HCT116 (cell line): ENCODE measurements at regions not wholly inside any gene's neighbourhood (a gene's known extent, or its start where the extent isn't known, plus 50 kb on each side); places are given as distances from the start of the nearest gene placed in this dataset.

ENCODE experiments used
- ATF3 ChIP-seq: IDR thresholded peaks from 2 replicates; pipeline ENCODE4 v1.6.1; 2012
- CEBPB ChIP-seq: IDR thresholded peaks from 2 replicates; pipeline ENCODE4 v1.6.1; 2012; ENCODE audit warnings: low read depth
- ELF1 ChIP-seq: IDR thresholded peaks from 2 replicates; pipeline ENCODE4 v1.6.1; 2012; ENCODE audit warnings: low read depth, borderline replicate concordance
- EZH2 ChIP-seq: fragments of 200-600 bp; sonication (generic); IDR thresholded peaks from 2 replicates; pipeline ENCODE4 v1.6.1; 2017; ENCODE audit warnings: antibody characterized with exemption, mixed run types
- MAX ChIP-seq: IDR thresholded peaks from 2 replicates; pipeline ENCODE4 v1.6.1; 2012
- POLR2A ChIP-seq: IDR thresholded peaks from 2 replicates; pipeline ENCODE4 v1.7.0; 2011; ENCODE audit warnings: borderline replicate concordance; ENCODE audit not compliant: insufficient read depth, insufficient read length; ENCODE audit errors: extremely low read depth
- POLR2AphosphoS5 ChIP-seq: IDR thresholded peaks from 2 replicates; pipeline ENCODE4 v1.6.1; 2011; ENCODE audit warnings: mild to moderate bottlenecking, low read depth, low read length, moderate library complexity
- SP1 ChIP-seq: IDR thresholded peaks from 2 replicates; pipeline ENCODE4 v1.6.1; 2012; ENCODE audit warnings: low read depth
- TCF7L2 ChIP-seq: IDR thresholded peaks from 2 replicates; pipeline ENCODE4 v1.7.0; 2011; ENCODE audit warnings: borderline replicate concordance, inconsistent platforms; ENCODE audit not compliant: insufficient read depth, insufficient read length; ENCODE audit errors: extremely low read depth
- YY1 ChIP-seq: IDR thresholded peaks from 2 replicates; pipeline ENCODE4 v1.6.1; 2011; ENCODE audit warnings: low read length, low read depth, moderate library complexity, mild to moderate bottlenecking; ENCODE audit not compliant: insufficient replicate concordance; ENCODE audit errors: extremely low read depth
- ZFX ChIP-seq: fragments of 450-650 bp; IDR thresholded peaks from 2 replicates; pipeline ENCODE4 v1.6.1; 2017
- ZNF274 ChIP-seq: fragments of 200-500 bp; sonication (Bioruptor generic); IDR thresholded peaks from 2 replicates; pipeline ENCODE4 v1.6.1; 2014; ENCODE audit warnings: mild to moderate bottlenecking, low read depth, low read length, inconsistent platforms
- TF ChIP-seq, protein P1 (sequence below), 3 experiments: fragments of 200-600 bp in 1 of 3; sonication (generic) in 1 of 3; IDR thresholded peaks in 2 of 3; conservative IDR thresholded peaks in 1 of 3; 2 replicates each; pipeline ENCODE4 v1.5.1; 2012 to 2017; ENCODE audit warnings: low read depth in 2 of 3, low read length in 2 of 3, antibody characterized with exemption in 1 of 3, borderline replicate concordance in 1 of 3, control low read depth in 1 of 3, mild to moderate bottlenecking in 1 of 3, mixed read lengths in 1 of 3, mixed run types in 1 of 3, moderate library complexity in 1 of 3; ENCODE audit not compliant: insufficient read depth in 1 of 3
- TF ChIP-seq, protein P2 (sequence below): IDR thresholded peaks from 2 replicates; pipeline ENCODE4 v1.6.1; 2012; ENCODE audit warnings: low read depth

DNA sequence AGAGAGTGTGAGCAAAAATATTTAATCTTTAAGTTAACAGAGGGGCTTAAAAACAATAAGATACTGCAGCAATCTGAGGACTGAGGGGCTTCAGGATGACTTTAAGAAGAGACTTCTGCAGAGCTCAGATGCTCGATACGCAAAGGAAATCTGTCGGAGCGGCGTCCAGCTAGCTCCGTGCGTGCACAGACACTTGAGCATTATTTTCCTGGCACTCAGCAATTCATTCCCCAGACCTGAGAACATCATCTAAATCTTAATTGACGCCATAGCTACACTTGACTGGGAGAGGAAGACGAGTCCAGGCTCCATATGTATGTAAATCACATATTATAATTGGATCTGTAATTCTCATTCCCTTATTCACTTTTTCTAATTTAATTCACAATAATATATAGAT, 228.2 kb downstream of the SOD2 start:
- TF ChIP-seq EZH2 (no peak), ZFX (no peak), POLR2A (no peak), SP1 (no peak), ZNF274 (no peak), YY1 (no peak), POLR2AphosphoS5 (no peak), TCF7L2 (no peak), ATF3 (no peak), CEBPB (no peak), ELF1 (no peak), MAX (no peak)
- TF ChIP-seq, protein P1, sequence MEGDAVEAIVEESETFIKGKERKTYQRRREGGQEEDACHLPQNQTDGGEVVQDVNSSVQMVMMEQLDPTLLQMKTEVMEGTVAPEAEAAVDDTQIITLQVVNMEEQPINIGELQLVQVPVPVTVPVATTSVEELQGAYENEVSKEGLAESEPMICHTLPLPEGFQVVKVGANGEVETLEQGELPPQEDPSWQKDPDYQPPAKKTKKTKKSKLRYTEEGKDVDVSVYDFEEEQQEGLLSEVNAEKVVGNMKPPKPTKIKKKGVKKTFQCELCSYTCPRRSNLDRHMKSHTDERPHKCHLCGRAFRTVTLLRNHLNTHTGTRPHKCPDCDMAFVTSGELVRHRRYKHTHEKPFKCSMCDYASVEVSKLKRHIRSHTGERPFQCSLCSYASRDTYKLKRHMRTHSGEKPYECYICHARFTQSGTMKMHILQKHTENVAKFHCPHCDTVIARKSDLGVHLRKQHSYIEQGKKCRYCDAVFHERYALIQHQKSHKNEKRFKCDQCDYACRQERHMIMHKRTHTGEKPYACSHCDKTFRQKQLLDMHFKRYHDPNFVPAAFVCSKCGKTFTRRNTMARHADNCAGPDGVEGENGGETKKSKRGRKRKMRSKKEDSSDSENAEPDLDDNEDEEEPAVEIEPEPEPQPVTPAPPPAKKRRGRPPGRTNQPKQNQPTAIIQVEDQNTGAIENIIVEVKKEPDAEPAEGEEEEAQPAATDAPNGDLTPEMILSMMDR (IDR thresholded peaks at IDR 0.05 in 2 of 3, conservative IDR thresholded peaks at IDR 0.05 in 1 of 3; ENCODE audit: borderline replicate concordance in 1 of 3, insufficient read depth in 1 of 3, low read depth in 2 of 3, low read length in 2 of 3) = no peak
- TF ChIP-seq, protein P2, sequence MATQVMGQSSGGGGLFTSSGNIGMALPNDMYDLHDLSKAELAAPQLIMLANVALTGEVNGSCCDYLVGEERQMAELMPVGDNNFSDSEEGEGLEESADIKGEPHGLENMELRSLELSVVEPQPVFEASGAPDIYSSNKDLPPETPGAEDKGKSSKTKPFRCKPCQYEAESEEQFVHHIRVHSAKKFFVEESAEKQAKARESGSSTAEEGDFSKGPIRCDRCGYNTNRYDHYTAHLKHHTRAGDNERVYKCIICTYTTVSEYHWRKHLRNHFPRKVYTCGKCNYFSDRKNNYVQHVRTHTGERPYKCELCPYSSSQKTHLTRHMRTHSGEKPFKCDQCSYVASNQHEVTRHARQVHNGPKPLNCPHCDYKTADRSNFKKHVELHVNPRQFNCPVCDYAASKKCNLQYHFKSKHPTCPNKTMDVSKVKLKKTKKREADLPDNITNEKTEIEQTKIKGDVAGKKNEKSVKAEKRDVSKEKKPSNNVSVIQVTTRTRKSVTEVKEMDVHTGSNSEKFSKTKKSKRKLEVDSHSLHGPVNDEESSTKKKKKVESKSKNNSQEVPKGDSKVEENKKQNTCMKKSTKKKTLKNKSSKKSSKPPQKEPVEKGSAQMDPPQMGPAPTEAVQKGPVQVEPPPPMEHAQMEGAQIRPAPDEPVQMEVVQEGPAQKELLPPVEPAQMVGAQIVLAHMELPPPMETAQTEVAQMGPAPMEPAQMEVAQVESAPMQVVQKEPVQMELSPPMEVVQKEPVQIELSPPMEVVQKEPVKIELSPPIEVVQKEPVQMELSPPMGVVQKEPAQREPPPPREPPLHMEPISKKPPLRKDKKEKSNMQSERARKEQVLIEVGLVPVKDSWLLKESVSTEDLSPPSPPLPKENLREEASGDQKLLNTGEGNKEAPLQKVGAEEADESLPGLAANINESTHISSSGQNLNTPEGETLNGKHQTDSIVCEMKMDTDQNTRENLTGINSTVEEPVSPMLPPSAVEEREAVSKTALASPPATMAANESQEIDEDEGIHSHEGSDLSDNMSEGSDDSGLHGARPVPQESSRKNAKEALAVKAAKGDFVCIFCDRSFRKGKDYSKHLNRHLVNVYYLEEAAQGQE = no peak
